ENCODE measurements at regions not wholly inside any gene's neighbourhood (a gene's known extent, or its start where the extent isn't known, plus 50 kb on each side); places are given as distances from the start of the nearest gene placed in this dataset.
"Not testable (repeated sequence)": the region's sequence is repeated elsewhere in the genome, so short reads cannot be mapped to it uniquely, and the experiment has no call there.

- ATAC-seq (peak; percentile 72 to 88), DNase-seq (peak in 7 of 10 donors; percentile 8 to 40 (median 22))
- H3K4me1 Mint-ChIP-seq = peaks cover 17 to 36% (median 22%) of the 10 kb centered on the region in 4 donors
- no peaks in the 10 kb centered on the region for H3K27me3 Mint-ChIP-seq
- POLR2A ChIA-PET = no interaction called here
- peak overlapping the region in 2 of 10 donors; percentile 29 to 38 for H3K4me3 Mint-ChIP-seq
- peaks cover 15 to 48% (median 41%) of the 10 kb centered on the region in 3 donors for H3K36me3 Mint-ChIP-seq
- peak overlapping the region; percentile 4 to 86 (median 42) for H3K27ac Mint-ChIP-seq
- peaks cover 0 to 6% (median 0%) of the 10 kb centered on the region in 9 donors for H3K9me3 Mint-ChIP-seq
Observed at GRCh38 chr6:11317885-11318771, 85.7 kb upstream of the NEDD9 start.

DNA sequence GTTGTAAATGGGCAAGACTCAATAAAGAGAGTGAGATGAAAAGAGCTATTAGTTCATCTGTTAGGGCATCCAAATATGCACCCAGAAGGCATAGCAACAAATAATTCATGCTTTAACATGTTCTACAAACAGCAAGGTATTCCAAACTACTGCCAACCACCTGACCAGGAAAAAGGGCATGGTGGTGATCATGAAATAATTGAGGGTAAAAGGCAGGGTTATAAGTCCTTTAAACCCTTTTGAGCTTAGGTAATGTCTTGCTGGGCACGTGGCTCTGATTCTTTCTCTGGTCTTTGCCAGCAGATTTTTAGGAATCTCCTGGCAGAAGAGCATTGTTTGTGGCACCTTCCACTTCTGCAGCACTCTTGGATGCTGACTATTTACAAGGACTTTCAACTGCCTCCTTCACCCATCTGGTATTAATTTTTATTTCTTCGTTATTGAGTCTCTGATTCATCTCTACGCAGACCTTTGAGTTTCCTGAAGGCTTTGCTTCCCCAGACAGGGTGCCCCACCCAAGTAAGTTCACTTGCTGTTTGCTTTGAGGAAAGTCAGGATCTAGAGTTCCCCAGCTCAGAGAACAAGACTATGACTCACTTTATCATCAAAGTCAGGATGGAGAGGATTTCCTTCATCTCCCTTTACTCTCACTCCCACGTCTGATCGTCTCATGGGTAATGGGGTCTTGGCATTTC is 83.4 kb upstream of the NEDD9 start:
- no peak for ATAC-seq
- H3K27me3 Mint-ChIP-seq = no peaks in the 10 kb centered on the region
- H3K27ac Mint-ChIP-seq = peak overlapping the region in 2 of 10 donors; percentile 29 to 91
- peaks cover 18 to 41% (median 29%) of the 10 kb centered on the region in 4 donors for H3K4me1 Mint-ChIP-seq
- peaks cover 0 to 15% (median 0%) of the 10 kb centered on the region in 9 donors for H3K9me3 Mint-ChIP-seq
- H3K36me3 Mint-ChIP-seq = peaks cover 20 to 49% (median 48%) of the 10 kb centered on the region in 3 donors
- DNase-seq = no peak
- no peak overlapping the region for H3K4me3 Mint-ChIP-seq
- POLR2A ChIA-PET = no interaction called here

GRCh38 chr6:11313207-11313606 is 80.7 kb upstream of the NEDD9 start:
- Mint-ChIP-seq H3K36me3 (peaks cover 20 to 45% (median 43%) of the 10 kb centered on the region in 3 donors), H3K9me3 (peaks cover 0 to 15% (median 0%) of the 10 kb centered on the region in 9 donors), H3K4me1 (peaks cover 8 to 35% (median 20%) of the 10 kb centered on the region in 4 donors), H3K27ac (no peak overlapping the region), H3K4me3 (no peak overlapping the region), H3K27me3 (no peaks in the 10 kb centered on the region)
- POLR2A ChIA-PET = no interaction called here
- ATAC-seq (no peak), DNase-seq (no peak)

GRCh38 chr6:11311970-11312369 is 79.5 kb upstream of the NEDD9 start:
- Mint-ChIP-seq H3K4me3 (no peak overlapping the region), H3K27me3 (no peaks in the 10 kb centered on the region), H3K9me3 (peaks cover 0 to 15% (median 0%) of the 10 kb centered on the region in 9 donors), H3K36me3 (peaks cover 19 to 37% (median 36%) of the 10 kb centered on the region in 3 donors), H3K27ac (peak overlapping the region in 2 of 10 donors; percentile 32 to 47), H3K4me1 (peaks cover 10 to 31% (median 19%) of the 10 kb centered on the region in 4 donors)
- DNase-seq = no peak
- POLR2A ChIA-PET = no interaction called here
- no peak for ATAC-seq

- ATAC-seq = no peak
- POLR2A ChIA-PET = no interaction called here
- peaks cover 10 to 24% (median 19%) of the 10 kb centered on the region in 4 donors for H3K4me1 Mint-ChIP-seq
- H3K27me3 Mint-ChIP-seq = no peaks in the 10 kb centered on the region
- peak overlapping the region in 1 of 10 donors; percentile 43 for H3K27ac Mint-ChIP-seq
- DNase-seq = no peak
- H3K9me3 Mint-ChIP-seq = peaks cover 0 to 15% (median 2%) of the 10 kb centered on the region in 9 donors
- H3K36me3 Mint-ChIP-seq = peaks cover 24 to 43% (median 42%) of the 10 kb centered on the region in 3 donors
- no peak overlapping the region for H3K4me3 Mint-ChIP-seq
Observed at GRCh38 chr6:11309947-11310665, 77.6 kb upstream of the NEDD9 start.

- no peaks in the 10 kb centered on the region for H3K27me3 Mint-ChIP-seq
- peaks cover 16 to 38% (median 18%) of the 10 kb centered on the region in 4 donors for H3K4me1 Mint-ChIP-seq
Observed at GRCh38 chr6:11307226-11307625, 74.8 kb upstream of the NEDD9 start.

DNA sequence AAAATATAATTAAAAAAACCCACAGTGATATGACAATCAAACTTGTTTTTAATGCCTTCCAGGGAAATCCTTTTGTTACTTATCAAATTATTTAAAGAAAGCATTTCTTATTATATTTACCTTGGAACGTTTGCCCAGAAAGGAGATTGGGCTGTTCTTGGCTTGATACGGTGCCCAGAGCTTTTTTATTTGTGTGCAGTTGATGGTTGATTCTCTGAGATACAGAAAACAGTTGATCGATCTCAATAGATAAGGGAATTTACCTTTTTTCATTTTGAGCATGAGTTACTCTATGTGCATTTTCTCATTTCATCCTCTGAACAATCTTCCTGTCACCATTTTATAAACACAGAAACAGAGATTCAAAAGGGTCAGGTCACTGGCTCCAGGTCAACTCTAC is 72.5 kb upstream of the NEDD9 start:
- no peak overlapping the region for H3K4me3 Mint-ChIP-seq
- POLR2A ChIA-PET = no interaction called here
- H3K27ac Mint-ChIP-seq = no peak overlapping the region
- H3K9me3 Mint-ChIP-seq = peaks cover 0 to 41% (median 16%) of the 10 kb centered on the region in 9 donors
- DNase-seq (no peak), ATAC-seq (no peak)
- H3K4me1 Mint-ChIP-seq = peaks cover 16 to 38% (median 28%) of the 10 kb centered on the region in 4 donors
- peaks cover 43 to 75% (median 75%) of the 10 kb centered on the region in 3 donors for H3K36me3 Mint-ChIP-seq
- no peaks in the 10 kb centered on the region for H3K27me3 Mint-ChIP-seq

More at GRCh38 chr6:11307226-11307625, 74.8 kb upstream of the NEDD9 start:
- Mint-ChIP-seq H3K9me3 (peaks cover 0 to 24% (median 5%) of the 10 kb centered on the region in 9 donors), H3K36me3 (peaks cover 33 to 59% (median 56%) of the 10 kb centered on the region in 3 donors), H3K4me3 (no peak overlapping the region), H3K27ac (peak overlapping the region in 1 of 10 donors; percentile 69)
- POLR2A ChIA-PET = no interaction called here
- ATAC-seq (no peak), DNase-seq (no peak)

GRCh38 chr6:11299876-11300428 is 67.5 kb upstream of the NEDD9 start:
- H3K27me3 Mint-ChIP-seq, ATAC-seq, POLR2A ChIA-PET, DNase-seq: not testable (repeated sequence)
- Mint-ChIP-seq H3K36me3 (peaks cover 40 to 90% (median 89%) of the 10 kb centered on the region in 3 donors), H3K9me3 (peaks cover 4 to 38% (median 19%) of the 10 kb centered on the region in 9 donors), H3K4me3 (peak overlapping the region in 1 of 10 donors; percentile 16), H3K27ac (peak overlapping the region in 4 of 10 donors; percentile 14 to 76 (median 57)), H3K4me1 (peaks cover 23 to 51% (median 32%) of the 10 kb centered on the region in 4 donors)

DNA sequence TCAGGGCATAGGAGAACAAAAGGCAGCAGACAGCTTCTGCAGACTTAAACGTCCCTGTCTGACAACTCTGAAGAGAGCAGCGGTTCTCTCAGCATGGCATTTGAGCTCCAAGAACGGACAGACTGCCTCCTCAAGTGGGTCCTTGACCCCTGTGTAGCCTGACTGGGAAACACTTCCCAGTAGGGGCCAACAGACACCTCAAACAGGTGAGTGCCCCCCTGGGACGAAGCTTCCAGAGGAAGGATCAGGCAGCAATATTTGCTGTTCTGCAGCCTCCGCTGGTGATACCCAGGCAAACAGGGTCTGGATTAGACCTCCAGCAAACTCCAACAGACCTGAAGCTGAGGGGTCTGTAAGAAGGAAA is 66.9 kb upstream of the NEDD9 start:
- DNase-seq, H3K27me3 Mint-ChIP-seq, POLR2A ChIA-PET, ATAC-seq: not testable (repeated sequence)
- peak overlapping the region in 4 of 10 donors; percentile 11 to 65 (median 33) for H3K27ac Mint-ChIP-seq
- H3K36me3 Mint-ChIP-seq = peaks cover 41 to 89% (median 89%) of the 10 kb centered on the region in 3 donors
- H3K4me1 Mint-ChIP-seq = peaks cover 23 to 53% (median 32%) of the 10 kb centered on the region in 4 donors
- H3K4me3 Mint-ChIP-seq = peak overlapping the region in 1 of 10 donors; percentile 43
- H3K9me3 Mint-ChIP-seq = peaks cover 4 to 34% (median 19%) of the 10 kb centered on the region in 9 donors

GRCh38 chr6:11298651-11299420 is 66.4 kb upstream of the NEDD9 start:
- peaks cover 23 to 51% (median 31%) of the 10 kb centered on the region in 4 donors for H3K4me1 Mint-ChIP-seq
- ATAC-seq = no peak
- DNase-seq = no peak
- peaks cover 2 to 29% (median 19%) of the 10 kb centered on the region in 9 donors for H3K9me3 Mint-ChIP-seq
- H3K27me3 Mint-ChIP-seq = no peaks in the 10 kb centered on the region
- H3K4me3 Mint-ChIP-seq = peak overlapping the region in 1 of 10 donors; percentile 43
- peak overlapping the region in 3 of 10 donors; percentile 11 to 65 (median 52) for H3K27ac Mint-ChIP-seq
- POLR2A ChIA-PET = interaction anchor here (0.6 kb wide), 1 partner anchor 112 kb away, joined by 5 read pairs; no protein-coding TSS in a partner anchor
- H3K36me3 Mint-ChIP-seq = peaks cover 41 to 89% (median 89%) of the 10 kb centered on the region in 3 donors

- no peak for ATAC-seq
- Mint-ChIP-seq H3K36me3 (peaks cover 44 to 86% (median 76%) of the 10 kb centered on the region in 3 donors), H3K27ac (peak overlapping the region in 1 of 10 donors; percentile 9), H3K4me1 (peaks cover 21 to 49% (median 26%) of the 10 kb centered on the region in 4 donors), H3K4me3 (no peak overlapping the region), H3K9me3 (peaks cover 2 to 21% (median 13%) of the 10 kb centered on the region in 9 donors), H3K27me3 (no peaks in the 10 kb centered on the region)
- POLR2A ChIA-PET = no interaction called here
- no peak for DNase-seq
Observed at GRCh38 chr6:11297376-11297729, 64.9 kb upstream of the NEDD9 start.

All from naive thymus-derived CD8-positive, alpha-beta T cell (primary cell).